NCI-H510A (cell line): ENCODE measurements at regions not wholly inside any gene's neighbourhood (a gene's known extent, or its start where the extent isn't known, plus 50 kb on each side); places are given as distances from the start of the nearest gene placed in this dataset.
"Not testable (repeated sequence)": the region's sequence is repeated elsewhere in the genome, so short reads cannot be mapped to it uniquely, and the experiment has no call there.

Source experiments
- DNase-seq: peaks from one replicate; lab custom pipeline; 2025; lab: John Stamatoyannopoulos, UW

- no peak for DNase-seq
These were observed 57.9 kb downstream of the DNAJB9 start for GRCh38 chr7:108627476-108628051.

GRCh38 chr7:108628678-108629077 is 59.0 kb downstream of the DNAJB9 start:
- DNase-seq = no peak

- DNase-seq = no peak
These were observed 60.2 kb downstream of the DNAJB9 start for GRCh38 chr7:108629651-108630400.

- no peak for DNase-seq
These were observed 64.4 kb downstream of the DNAJB9 start for GRCh38 chr7:108634036-108634435.

GRCh38 chr7:108634535-108634934 is 64.9 kb downstream of the DNAJB9 start:
- no peak for DNase-seq

- no peak for DNase-seq
These were observed 67.5 kb downstream of the DNAJB9 start for GRCh38 chr7:108637049-108637621.

GRCh38 chr7:108642126-108642525 is 72.5 kb downstream of the DNAJB9 start:
- DNase-seq = no peak

- DNase-seq = no peak
These were observed 73.5 kb downstream of the DNAJB9 start for GRCh38 chr7:108643136-108643535.

GRCh38 chr7:108648989-108649388 is 79.3 kb downstream of the DNAJB9 start:
- DNase-seq = no peak

- DNase-seq = no peak
These were observed 80.8 kb downstream of the DNAJB9 start for GRCh38 chr7:108650467-108650866.

GRCh38 chr7:108652886-108653285 is 83.2 kb downstream of the DNAJB9 start:
- DNase-seq = no peak

- no peak for DNase-seq
These were observed 83.9 kb downstream of the DNAJB9 start for GRCh38 chr7:108653526-108653925.

GRCh38 chr7:108657140-108657726 is 87.6 kb downstream of the DNAJB9 start:
- DNase-seq = not testable (repeated sequence)

- DNase-seq = no peak
These were observed 89.6 kb downstream of the DNAJB9 start for GRCh38 chr7:108659261-108659660.

- no peak for DNase-seq
These were observed 90.2 kb downstream of the DNAJB9 start for GRCh38 chr7:108659867-108660266.

GRCh38 chr7:108660465-108660864 is 90.8 kb downstream of the DNAJB9 start:
- DNase-seq = no peak

- DNase-seq = no peak
These were observed 93.2 kb downstream of the DNAJB9 start for GRCh38 chr7:108662783-108663362.

- DNase-seq = no peak
These were observed 94.0 kb downstream of the DNAJB9 start for GRCh38 chr7:108663701-108664100.

GRCh38 chr7:108667216-108667615 is 97.5 kb downstream of the DNAJB9 start:
- no peak for DNase-seq

- DNase-seq = no peak
These were observed 100.3 kb downstream of the DNAJB9 start for GRCh38 chr7:108669958-108670357.

- not testable (repeated sequence) for DNase-seq
These were observed 104.0 kb downstream of the DNAJB9 start for GRCh38 chr7:108673699-108674098.

- DNase-seq = no peak
These were observed 115.0 kb downstream of the DNAJB9 start for GRCh38 chr7:108684629-108685028.

- DNase-seq = no peak
These were observed 116.8 kb downstream of the DNAJB9 start for GRCh38 chr7:108686494-108686893.
